Raji (cell line): ENCODE measurements at regions not wholly inside any gene's neighbourhood (a gene's known extent, or its start where the extent isn't known, plus 50 kb on each side); places are given as distances from the start of the nearest gene placed in this dataset.

Experiments
- POLR2A ChIP-seq: IDR thresholded peaks from 2 replicates; pipeline ENCODE4 v1.6.1; 2011; ENCODE audit warnings: low read depth, low read length, control low read depth; ENCODE audit not compliant: insufficient read depth

- no peak for TF ChIP-seq POLR2A
Observed at GRCh38 chr13:29961036-29961670, 110.7 kb upstream of the UBL3 start.

GRCh38 chr13:29959603-29960002 lies 109.2 kb upstream of the UBL3 start:
- no peak for TF ChIP-seq POLR2A

- TF ChIP-seq POLR2A, result no peak
Observed at GRCh38 chr13:29959086-29959485, 108.7 kb upstream of the UBL3 start.

GRCh38 chr13:29958476-29958875 lies 108.1 kb upstream of the UBL3 start:
- TF ChIP-seq POLR2A, result no peak

GRCh38 chr13:29957320-29957719 lies 106.9 kb upstream of the UBL3 start:
- TF ChIP-seq POLR2A, result no peak

GRCh38 chr13:29956853-29957252 lies 106.4 kb upstream of the UBL3 start:
- no peak for TF ChIP-seq POLR2A

GRCh38 chr13:29955137-29955650 lies 104.8 kb upstream of the UBL3 start:
- TF ChIP-seq POLR2A, result no peak

GRCh38 chr13:29954082-29955028 lies 103.9 kb upstream of the UBL3 start:
- no peak for TF ChIP-seq POLR2A

- TF ChIP-seq POLR2A, result no peak
Observed at GRCh38 chr13:29953542-29953941, 103.1 kb upstream of the UBL3 start.

GRCh38 chr13:29952245-29952644 lies 101.8 kb upstream of the UBL3 start:
- no peak for TF ChIP-seq POLR2A

- no peak for TF ChIP-seq POLR2A
Observed at GRCh38 chr13:29948791-29949190, 98.4 kb upstream of the UBL3 start.

GRCh38 chr13:29948244-29948643 lies 97.8 kb upstream of the UBL3 start:
- no peak for TF ChIP-seq POLR2A

- TF ChIP-seq POLR2A, result no peak
Observed at GRCh38 chr13:29947839-29948238, 97.4 kb upstream of the UBL3 start.

GRCh38 chr13:29946093-29946492 lies 95.7 kb upstream of the UBL3 start:
- no peak for TF ChIP-seq POLR2A

- TF ChIP-seq POLR2A, result no peak
Observed at GRCh38 chr13:29943686-29944085, 93.3 kb upstream of the UBL3 start.

GRCh38 chr13:29943273-29943672 lies 92.9 kb upstream of the UBL3 start:
- TF ChIP-seq POLR2A, result no peak
